GM12865 (cell line): ENCODE measurements at regions not wholly inside any gene's neighbourhood (a gene's known extent, or its start where the extent isn't known, plus 50 kb on each side); places are given as distances from the start of the nearest gene placed in this dataset.

Source experiments
- DNase-seq: peaks from one replicate; pipeline ENCODE4 v3.0.0; 2010; ENCODE audit warnings: low read depth
- H3K4me3 ChIP-seq: 2 replicates; pipeline ENCODE4 v1.5.1; 2011; ENCODE audit warnings: mild to moderate bottlenecking, low read depth, low read length, control low read depth
- TF ChIP-seq, protein P1 (sequence below): IDR thresholded peaks from 2 replicates; pipeline ENCODE4 v1.5.1; 2011; ENCODE audit warnings: low read length, control low read depth, low read depth, inconsistent platforms; ENCODE audit not compliant: insufficient read depth; ENCODE audit errors: missing control alignments

- no peak overlapping the region for H3K4me3 ChIP-seq
- no peak for DNase-seq
- TF ChIP-seq, protein P1, sequence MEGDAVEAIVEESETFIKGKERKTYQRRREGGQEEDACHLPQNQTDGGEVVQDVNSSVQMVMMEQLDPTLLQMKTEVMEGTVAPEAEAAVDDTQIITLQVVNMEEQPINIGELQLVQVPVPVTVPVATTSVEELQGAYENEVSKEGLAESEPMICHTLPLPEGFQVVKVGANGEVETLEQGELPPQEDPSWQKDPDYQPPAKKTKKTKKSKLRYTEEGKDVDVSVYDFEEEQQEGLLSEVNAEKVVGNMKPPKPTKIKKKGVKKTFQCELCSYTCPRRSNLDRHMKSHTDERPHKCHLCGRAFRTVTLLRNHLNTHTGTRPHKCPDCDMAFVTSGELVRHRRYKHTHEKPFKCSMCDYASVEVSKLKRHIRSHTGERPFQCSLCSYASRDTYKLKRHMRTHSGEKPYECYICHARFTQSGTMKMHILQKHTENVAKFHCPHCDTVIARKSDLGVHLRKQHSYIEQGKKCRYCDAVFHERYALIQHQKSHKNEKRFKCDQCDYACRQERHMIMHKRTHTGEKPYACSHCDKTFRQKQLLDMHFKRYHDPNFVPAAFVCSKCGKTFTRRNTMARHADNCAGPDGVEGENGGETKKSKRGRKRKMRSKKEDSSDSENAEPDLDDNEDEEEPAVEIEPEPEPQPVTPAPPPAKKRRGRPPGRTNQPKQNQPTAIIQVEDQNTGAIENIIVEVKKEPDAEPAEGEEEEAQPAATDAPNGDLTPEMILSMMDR = no peak
Observed at GRCh38 chr4:34922325-34922724, 1322.0 kb downstream of the ARAP2 start.

DNA sequence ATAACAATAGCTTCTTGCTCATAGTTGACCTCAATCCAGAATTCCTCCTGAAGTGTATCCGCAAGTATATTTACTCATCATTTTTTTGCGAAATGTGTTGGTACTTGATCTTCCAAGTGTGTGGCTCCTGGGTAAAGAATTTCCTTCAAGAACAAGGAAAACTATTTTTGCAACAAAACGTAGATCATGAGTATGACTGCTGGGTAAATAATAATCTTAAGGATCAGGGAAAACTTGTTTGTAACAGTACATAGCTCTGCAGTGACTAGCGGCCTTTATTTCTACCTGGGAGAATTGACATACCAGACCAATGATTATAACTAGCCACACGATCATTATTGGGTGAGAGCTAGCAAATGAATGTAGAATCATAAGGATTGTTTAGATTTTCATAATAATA, 1311.7 kb downstream of the ARAP2 start:
- no peak for DNase-seq
- no peak overlapping the region for H3K4me3 ChIP-seq
- TF ChIP-seq, protein P1 = no peak

- H3K4me3 ChIP-seq = no peak overlapping the region
- TF ChIP-seq, protein P1 = no peak
Observed at GRCh38 chr4:34935739-34936138, 1308.6 kb downstream of the ARAP2 start.

DNA sequence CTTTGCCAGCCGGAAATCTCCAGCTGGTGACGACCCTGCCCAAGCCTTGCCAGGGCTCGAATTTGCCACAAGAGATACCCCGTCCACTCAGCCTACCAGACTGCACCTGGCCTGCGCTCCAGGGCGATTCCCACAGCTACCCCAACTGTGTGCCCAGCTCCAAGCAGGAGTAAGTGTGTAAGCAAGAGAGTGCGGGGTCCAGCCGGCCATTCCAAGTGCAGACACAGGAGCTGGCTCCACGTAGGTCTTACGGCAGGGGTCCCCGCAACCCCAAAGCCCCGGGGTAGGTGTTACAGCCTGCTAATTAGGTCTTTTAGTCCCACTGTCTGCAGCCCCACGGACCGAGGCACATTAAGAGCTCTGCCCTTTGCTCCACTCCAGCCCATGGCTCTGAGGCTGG, 1305.2 kb downstream of the ARAP2 start:
- TF ChIP-seq, protein P1 = no peak
- H3K4me3 ChIP-seq = no peak overlapping the region
- no peak for DNase-seq

More at GRCh38 chr4:34935739-34936138, 1308.6 kb downstream of the ARAP2 start:
- DNase-seq = no peak

DNA sequence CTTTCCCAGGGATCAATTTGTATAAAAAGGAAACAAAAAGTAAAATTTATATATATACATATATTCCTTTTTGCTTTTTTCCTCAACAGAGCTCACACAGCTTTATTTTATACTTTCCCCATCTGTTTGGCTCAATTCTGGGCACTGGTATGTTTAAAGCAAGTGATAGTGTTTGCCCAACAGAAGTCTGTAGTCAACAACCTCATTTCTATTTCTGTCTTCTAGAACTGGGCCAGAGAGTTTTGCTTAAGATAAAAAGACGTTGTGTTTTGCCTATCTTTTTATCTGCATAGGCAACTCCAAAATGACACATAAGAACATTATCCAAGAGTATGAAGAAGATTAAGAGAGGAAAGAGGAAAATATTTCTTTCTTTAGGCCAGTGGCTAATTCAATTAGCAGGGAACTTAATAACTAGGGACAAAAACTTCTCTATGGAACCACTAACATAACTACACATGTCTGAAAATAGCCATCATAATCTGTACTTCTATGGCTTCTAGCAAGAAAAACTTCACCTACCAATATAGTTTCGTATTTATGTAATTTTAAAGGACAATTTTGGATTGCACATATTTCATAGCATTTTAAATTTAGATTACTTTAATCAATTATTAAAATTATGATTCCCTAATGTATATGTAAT, 1300.5 kb downstream of the ARAP2 start:
- H3K4me3 ChIP-seq = no peak overlapping the region
- DNase-seq = no peak
- TF ChIP-seq, protein P1 = no peak

GRCh38 chr4:34950926-34951325, 1293.4 kb downstream of the ARAP2 start:
- no peak for DNase-seq
- H3K4me3 ChIP-seq = no peak overlapping the region
- TF ChIP-seq, protein P1 = no peak
